ENCODE measurements at regions not wholly inside any gene's neighbourhood (a gene's known extent, or its start where the extent isn't known, plus 50 kb on each side); places are given as distances from the start of the nearest gene placed in this dataset.
"Not testable (repeated sequence)": the region's sequence is repeated elsewhere in the genome, so short reads cannot be mapped to it uniquely, and the experiment has no call there.

DNA sequence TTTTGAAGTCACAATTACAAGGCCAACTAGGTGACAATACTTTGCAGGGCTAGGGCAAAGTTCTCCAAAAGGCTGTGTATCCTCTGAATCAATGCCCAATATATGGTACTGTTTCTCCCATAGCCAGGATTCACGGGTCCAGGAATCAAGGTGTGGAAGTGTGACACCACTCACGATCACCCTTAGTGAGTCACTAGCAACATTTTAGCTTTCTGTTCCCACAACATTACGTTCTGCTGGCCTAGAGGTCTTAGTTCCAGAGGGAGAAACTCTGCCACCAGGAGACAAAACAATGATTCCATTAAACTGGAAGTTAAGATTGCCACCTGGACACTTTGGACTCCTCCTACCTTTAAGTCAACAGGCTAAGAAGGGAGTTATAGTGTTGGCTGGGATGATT, 88.5 kb upstream of the RANBP6 start:
- not testable (repeated sequence) for DNase-seq

DNA sequence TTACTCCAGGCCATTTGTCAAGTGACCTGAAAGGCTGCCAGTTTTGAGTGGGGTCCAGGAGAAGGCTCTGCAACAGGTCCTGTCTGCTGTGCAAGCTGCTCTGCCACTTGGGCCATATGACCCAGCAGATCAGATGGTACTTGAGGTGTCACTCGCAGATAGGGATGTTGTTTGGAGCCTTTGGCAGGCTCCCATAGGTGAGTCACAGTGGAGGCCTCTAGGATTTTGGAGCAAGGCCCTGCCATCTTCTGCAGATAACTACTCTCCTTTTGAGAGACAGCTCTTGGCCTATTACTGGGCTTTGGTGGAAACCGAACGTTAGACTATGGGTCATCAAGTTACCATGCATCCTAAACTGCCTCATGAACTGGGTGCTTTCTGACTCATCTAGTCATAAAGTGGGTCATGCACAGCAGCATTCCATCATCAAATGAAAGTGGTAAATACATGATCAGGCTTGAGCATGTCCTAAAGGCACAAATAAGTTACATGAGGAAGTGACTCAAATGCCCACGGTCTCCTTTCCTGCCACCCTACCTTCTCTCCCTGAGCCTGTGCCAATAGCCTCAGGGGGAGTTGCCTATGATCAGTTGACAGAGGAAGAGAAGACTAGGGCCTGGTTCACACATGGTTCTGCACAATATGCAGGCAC, 87.0 kb upstream of the RANBP6 start:
- DNase-seq = not testable (repeated sequence)

DNA sequence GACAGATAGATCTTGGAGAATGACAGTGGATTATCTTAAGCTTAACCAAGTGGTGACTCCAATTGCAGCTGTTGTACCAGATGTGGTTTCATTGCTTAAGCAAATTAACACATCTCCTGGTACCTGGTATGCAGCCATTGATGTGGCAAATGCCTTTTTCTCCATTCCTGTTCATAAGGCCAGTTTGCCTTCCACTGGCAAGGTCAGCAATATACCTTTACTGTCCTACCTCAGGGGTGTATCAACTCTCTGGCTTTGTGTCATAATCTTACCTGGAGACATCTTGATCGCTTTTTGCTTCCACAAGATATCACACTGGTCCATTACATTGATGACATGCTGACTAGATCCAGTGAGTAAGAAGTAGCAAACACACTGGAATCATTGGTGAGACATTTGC, 86.3 kb upstream of the RANBP6 start:
- not testable (repeated sequence) for DNase-seq

DNA sequence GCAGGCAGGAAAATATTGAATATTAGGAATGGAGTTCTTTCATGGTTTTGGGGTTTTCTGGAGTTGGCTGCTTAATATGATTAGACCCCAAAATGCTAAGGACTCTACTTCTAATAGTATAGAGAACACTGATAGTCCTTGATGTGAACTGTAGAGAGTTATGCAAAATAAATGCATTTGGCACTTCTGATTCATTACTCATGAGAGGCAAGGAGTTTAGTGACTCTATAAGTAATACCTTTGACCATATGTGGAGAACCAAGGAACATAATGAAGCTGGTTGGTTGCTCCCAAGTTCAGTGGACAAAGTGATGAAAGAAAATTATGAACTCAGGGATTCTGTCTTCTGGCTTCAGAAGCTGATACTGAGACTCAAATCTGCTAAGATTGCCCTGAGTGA, 83.9 kb upstream of the RANBP6 start:
- not testable (repeated sequence) for DNase-seq

DNA sequence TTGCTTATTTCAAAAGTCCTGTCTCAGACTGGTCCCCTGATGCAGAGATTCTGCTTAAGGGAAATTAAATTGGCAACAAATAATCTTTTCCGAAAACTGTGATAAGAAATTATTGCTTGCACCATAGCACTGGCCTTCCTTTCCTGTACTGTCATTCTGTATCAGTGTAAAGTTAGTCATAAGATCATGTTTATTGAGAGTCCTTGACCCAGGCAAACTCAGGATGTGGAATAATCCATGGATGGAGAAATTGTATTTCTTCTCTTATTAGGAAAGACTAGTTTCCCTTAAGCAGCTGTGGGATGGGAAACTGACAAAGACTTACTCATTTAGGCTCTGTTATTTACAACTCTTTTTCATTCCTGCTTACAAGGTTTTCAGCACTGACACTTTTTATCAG, 83.0 kb upstream of the RANBP6 start:
- DNase-seq = no peak

DNA sequence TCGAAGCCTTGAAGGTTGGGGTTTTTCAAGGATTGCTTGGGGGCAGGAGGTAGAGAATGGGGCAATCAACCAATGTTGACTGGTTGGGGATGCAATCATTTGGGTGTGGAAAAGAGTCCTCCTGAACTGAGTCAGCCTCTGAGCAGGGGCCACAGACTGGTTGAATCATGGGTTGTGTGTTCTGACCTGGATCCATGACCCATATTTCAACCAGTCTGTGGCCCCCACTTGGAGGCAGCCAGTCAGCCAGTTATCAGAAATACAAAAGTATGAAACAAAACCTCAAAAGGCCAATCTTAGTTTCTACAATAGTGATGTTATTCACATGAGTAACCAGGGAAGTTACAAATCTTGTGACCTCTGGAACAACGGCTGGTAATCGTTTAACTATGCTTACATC, 81.4 kb upstream of the RANBP6 start:
- DNase-seq = no peak

DNA sequence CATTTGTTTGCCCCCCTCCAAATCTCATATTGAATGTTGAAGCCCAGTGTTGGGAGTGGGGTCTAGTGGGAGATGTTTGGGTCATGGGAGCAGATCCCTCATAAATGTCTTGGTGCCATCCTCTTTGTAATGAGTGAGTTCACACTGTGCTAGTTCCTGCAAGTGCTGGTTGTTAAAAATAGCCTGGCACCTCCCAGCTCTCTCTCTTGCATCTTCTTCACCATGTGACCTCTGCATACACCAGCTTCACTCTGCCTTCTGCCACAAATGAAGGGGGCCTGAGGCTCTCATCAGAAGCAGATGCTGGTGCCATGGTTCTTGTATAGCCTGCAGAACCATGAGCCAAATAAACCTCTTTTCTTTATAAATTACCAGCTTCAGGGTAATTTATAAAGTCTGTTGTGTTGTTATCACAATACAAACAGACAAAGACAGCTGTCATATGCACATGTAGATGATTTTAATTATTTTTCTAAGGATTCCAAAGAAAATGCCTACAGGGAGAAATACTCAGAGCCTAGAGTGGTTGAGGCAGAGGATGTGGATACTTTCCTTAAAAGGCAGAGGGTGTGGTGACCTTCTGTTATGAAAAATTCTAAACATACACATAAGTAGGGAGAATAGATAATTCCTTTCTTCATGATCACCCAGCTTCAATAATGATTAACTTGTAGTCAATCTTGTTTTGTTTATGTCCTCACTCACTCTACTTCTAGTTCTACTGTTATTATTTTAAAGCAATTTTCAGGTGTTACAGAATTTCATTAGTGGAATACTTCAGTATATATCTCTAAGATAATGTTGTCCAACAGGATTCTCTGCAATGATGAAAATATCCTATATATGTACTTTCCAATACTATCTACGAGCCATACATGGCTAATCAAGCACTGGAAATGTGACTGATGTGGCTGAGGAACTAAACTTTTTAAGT, 75.1 kb upstream of the RANBP6 start:
- DNase-seq = no peak

DNA sequence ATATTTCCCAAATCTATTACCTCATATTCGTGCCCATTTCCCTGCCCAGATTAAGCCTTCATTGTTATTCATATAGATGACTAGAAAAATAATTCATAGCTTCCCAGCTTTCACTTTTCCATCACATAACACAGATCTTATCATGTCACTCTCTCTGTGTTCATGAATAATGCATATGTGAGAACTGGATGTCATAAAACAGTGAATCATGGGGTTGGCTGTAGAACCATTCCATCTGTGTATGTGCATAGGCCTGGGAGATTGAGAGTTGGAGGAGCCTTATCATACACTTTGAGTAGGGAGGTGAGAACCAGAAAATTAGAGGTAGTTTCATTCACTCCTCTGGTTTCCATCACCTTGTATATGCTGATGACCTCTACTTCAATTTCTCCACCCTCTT, 73.9 kb upstream of the RANBP6 start:
- DNase-seq = no peak

DNA sequence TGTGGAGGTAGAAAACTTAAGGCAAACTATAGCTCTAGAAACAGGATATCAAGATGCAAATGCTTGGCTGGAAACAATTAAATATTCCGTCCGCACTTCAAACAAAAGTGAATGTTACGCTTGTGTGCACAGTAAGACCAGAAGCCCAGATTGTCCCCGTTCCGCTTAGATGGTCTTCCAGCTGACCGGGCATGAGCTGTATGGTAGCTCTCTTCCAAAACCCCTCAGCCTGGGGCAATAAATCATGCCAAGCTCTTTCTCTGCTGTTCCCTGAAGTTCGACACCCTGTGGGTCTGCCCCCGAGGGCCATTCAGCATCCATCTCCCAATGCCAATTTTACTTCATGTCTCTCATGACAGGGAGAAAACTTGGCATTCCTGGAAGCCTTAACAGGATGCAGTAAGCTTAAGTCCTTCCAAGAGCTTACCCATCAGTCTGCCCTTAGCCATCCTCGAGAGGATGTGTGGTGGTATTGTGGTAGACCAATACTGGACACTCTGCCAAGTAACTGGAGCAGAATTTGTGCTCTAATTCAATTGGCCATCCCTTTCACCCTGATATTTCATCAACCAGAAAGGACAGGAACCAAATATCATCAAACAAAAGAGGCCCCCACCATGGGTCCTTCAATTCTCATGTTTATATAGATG, 70.7 kb upstream of the RANBP6 start:
- no peak for DNase-seq

DNA sequence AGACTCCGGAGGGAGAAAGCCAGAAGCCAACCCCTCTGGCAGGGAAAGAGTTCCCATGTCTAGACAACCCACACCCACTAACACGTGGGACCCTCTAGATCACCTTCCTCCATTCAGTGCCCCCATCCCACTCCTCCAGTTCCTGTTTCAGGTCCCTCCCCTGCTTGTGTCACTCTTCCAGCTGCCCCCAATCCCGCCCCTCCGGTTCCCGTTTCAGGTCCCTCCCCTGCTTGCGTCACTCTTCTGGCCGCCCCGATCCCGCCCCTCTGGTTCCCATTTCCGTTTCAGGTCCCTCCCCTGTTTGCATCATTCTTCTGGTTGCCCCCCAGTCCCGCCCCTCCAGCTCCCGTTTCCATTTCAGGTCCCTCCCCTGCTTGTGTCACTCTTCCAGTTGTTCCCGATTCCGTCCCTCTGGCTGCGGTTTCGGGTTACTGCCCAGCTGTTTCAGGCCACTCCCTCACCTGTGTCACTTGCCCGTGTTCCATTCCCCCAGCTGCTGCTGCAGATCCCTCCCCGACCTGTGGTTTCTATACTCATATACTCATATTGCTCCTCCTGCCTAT, 64.8 kb upstream of the RANBP6 start:
- peak; percentile 67 for DNase-seq

DNA sequence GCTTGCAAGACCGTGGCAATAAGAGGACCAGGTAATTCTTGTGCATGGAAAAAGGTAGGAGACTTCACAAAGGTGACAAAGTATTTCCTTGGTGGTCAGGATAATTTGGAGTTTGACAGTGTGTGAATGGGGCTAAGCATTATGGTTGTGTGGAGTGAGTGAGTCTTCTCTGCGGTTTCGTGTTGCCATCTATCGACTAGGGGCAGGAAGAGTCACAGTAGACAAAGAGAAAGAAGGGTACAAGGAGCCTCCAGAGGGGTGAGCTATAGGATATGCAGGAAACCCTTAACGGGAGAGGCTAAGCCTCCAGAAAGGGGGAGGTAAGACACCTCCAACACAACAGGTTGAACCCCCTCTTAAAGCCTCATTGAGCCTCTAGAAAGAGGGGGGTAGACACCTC, 64.0 kb upstream of the RANBP6 start:
- DNase-seq = no peak

DNA sequence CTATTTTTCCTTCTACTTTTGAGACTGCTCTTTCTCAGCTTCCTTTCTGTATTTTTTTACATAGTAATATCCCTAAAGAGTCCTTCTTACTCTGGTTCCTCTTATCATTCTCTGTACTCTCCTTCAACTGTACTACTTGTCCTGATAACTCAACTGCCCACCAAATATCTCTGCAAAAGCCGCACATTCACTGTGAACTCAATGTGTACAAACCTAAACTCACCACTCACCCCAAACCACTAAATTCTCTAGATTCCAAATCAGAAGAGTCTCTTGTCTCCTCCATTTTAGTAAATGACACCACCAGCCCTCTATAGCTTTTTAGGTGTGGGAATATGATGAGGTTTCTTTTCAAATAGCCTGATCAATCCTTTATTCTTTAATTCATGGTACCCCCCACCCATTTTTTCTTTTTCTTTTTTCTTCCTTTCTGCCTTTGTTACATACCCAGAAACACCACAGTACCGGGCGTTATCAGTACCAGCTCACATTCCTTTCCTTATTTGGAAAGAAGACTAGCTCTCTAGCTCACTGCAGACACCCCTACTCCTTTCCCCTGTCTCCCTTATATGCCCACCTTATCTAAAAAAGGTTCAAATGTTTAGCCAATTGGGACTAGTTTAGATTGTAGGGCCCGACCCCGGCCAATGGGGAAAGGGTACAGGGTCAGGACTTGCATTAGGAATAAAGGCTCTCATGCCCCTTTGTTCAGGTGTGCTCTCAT, 63.1 kb upstream of the RANBP6 start:
- no peak for DNase-seq

DNA sequence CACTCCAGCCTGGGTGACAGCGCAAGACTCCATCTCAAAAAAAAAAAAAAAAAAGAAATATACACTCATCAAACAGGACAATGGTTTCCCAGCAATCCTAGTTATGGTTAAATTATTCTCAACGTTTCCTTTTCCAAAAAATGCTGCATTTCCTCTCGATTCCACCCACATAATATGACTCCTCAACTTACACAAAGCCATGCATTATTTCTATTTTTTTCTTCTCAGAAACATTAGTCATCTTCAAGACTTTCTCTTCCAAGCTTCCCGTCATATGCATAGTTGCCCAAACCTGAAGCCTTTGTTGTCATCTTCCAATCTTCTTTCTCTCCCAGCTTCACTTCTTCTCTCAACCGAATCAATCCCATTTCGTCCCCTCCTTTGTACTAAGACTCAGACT, 61.4 kb upstream of the RANBP6 start:
- no peak for DNase-seq

DNA sequence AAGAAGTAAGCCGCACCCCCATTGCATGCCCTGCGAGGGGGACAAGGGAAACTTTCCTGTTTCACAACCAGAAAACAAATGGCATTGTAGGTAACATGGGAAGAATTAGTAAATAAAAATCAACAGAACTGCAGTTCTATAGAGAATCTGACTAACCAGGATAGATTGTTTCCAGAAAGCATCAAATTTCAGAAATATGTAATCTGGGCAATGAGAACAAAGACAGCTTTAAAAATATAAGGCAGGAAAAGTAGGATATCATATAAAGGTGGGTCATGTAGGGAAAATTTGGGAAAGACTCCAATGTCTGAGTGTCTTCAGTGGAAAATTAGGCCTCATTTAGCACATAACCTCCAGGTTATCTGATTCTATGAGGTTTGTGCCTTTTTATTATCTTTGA, 58.3 kb upstream of the RANBP6 start:
- no peak for DNase-seq

DNA sequence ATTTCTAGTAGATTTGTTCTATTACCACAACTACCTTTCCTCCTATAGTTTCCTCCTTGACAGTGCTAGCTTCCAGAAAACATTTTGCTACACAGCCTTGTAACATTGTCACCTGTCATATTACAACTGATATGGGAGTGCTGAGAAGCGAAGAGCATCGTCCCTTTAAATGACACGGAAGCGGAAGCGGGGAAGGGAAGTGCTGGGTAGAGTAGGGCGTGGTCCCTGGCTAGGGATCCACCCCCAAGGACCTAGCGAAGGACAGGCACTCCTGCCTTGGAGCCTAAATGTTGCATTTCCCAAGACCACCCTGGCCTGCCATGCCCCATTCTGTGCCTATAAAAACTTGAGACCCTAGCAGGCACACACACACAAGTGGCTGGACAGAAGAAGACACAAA, 57.4 kb upstream of the RANBP6 start:
- DNase-seq = no peak

DNA sequence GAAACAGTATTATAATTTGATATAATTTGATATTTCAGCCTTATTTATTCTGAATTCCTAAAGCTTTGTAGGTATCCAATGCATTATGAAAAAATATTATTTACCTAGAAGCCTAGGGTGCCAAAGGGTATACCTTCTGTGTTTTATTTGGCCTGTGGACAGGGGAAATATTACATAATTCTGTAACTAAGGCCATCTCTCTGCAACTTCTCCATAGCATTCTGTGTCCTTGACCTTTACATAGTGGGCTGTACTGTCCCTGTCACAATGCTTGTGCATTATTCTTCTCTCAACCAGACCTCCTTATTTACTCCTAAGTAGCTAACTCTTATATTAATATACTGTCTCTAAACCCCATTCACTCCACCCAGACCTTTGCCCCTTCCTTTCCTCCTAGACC, 57.0 kb upstream of the RANBP6 start:
- DNase-seq = no peak

DNA sequence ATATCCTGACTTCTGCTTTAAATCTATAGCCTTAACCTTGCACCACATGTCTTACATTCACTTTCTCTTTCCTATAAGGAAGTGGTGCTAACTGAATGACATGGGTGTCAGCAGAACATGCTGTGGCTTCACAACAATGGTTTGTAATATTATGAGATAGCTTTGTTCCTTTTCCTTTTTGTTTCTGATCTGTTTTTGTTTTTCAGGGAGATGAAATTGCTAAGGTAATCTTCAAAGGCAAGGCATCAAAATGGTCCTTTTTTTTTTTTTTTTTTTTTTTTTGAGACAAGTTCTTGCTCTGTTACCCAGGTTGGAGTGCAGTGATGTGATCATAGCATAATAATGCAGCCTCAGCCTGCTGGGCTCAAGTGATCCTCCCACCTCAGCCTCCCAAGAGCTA, 53.6 kb upstream of the RANBP6 start:
- no peak for DNase-seq

DNA sequence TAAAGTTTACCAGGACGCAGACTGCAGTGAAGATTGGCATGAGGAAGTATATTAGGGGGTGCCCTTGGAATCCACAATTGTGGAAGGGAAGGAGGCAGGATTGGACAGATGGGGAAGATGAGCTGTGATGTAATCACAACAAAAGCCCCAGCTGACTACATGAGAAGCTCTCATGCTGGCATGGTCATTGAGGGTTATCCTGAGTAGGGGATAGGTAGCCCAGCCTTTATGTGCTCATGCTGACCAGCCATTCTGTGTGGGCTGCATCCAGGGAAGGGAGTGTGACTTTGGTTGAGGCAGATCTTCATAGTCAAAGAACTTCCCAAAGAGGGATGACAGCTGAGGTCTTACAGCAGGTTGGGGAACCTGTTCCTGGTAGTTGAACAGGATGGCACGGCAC, 52.0 kb upstream of the RANBP6 start:
- DNase-seq = no peak
